ENCODE measurements at regions not wholly inside any gene's neighbourhood (a gene's known extent, or its start where the extent isn't known, plus 50 kb on each side); places are given as distances from the start of the nearest gene placed in this dataset.

- DNase-seq, result no peak
Measured at GRCh38 chr10:128377988-128378387, 251.8 kb upstream of the MKI67 start.

GRCh38 chr10:128380946-128381345 is 254.7 kb upstream of the MKI67 start:
- no peak for DNase-seq

- no peak for DNase-seq
Measured at GRCh38 chr10:128382225-128382624, 256.0 kb upstream of the MKI67 start.

- DNase-seq, result no peak
Measured at GRCh38 chr10:128384831-128385230, 258.6 kb upstream of the MKI67 start.

- DNase-seq, result no peak
Measured at GRCh38 chr10:128386231-128386630, 260.0 kb upstream of the MKI67 start.

- DNase-seq, result no peak
Measured at GRCh38 chr10:128386816-128387604, 260.8 kb upstream of the MKI67 start.

- no peak for DNase-seq
Measured at GRCh38 chr10:128390596-128390995, 264.4 kb upstream of the MKI67 start.

- DNase-seq, result no peak
Measured at GRCh38 chr10:128393546-128393945, 267.3 kb upstream of the MKI67 start.

GRCh38 chr10:128398118-128398517 is 271.9 kb upstream of the MKI67 start:
- DNase-seq, result no peak

- no peak for DNase-seq
Measured at GRCh38 chr10:128398999-128399398, 272.8 kb upstream of the MKI67 start.

- no peak for DNase-seq
Measured at GRCh38 chr10:128400564-128400963, 274.3 kb upstream of the MKI67 start.

- DNase-seq, result no peak
Measured at GRCh38 chr10:128405450-128405849, 279.2 kb upstream of the MKI67 start.

GRCh38 chr10:128411643-128412042 is 285.4 kb upstream of the MKI67 start:
- DNase-seq, result no peak

- DNase-seq, result no peak
Measured at GRCh38 chr10:128414568-128414967, 288.3 kb upstream of the MKI67 start.

- DNase-seq, result no peak
Measured at GRCh38 chr10:128416231-128416630, 290.0 kb upstream of the MKI67 start.

GRCh38 chr10:128417826-128418225 is 291.6 kb upstream of the MKI67 start:
- DNase-seq, result no peak

- DNase-seq, result no peak
Measured at GRCh38 chr10:128418819-128419218, 292.6 kb upstream of the MKI67 start.

- no peak for DNase-seq
Measured at GRCh38 chr10:128419466-128420019, 293.3 kb upstream of the MKI67 start.

GRCh38 chr10:128420623-128421022 is 294.4 kb upstream of the MKI67 start:
- DNase-seq, result no peak

- DNase-seq, result no peak
Measured at GRCh38 chr10:128421371-128422160, 295.3 kb upstream of the MKI67 start.

GRCh38 chr10:128422190-128422589 is 296.0 kb upstream of the MKI67 start:
- DNase-seq, result no peak

- no peak for DNase-seq
Measured at GRCh38 chr10:128422999-128423398, 296.8 kb upstream of the MKI67 start.

- no peak for DNase-seq
Measured at GRCh38 chr10:128429321-128429720, 303.1 kb upstream of the MKI67 start.
